AG09319 (cell line): ENCODE measurements at regions not wholly inside any gene's neighbourhood (a gene's known extent, or its start where the extent isn't known, plus 50 kb on each side); places are given as distances from the start of the nearest gene placed in this dataset.

Source experiments
- DNase-seq: peaks from one replicate; pipeline ENCODE4 v3.0.0-alpha.2; 2010; ENCODE audit warnings: low read depth; ENCODE audit errors: extremely low read depth
- CTCF ChIP-seq: IDR thresholded peaks from 2 replicates; pipeline ENCODE4 v1.5.1; 2011; ENCODE audit warnings: low read depth, mild to moderate bottlenecking, inconsistent platforms, low read length, moderate library complexity

GRCh38 chr10:22875581-22875980 is 52.3 kb upstream of the ARMC3 start:
- no peak for DNase-seq
- no peak for TF ChIP-seq CTCF

- DNase-seq, result no peak
- no peak for TF ChIP-seq CTCF
Measured at GRCh38 chr10:22874189-22874854, 53.5 kb upstream of the ARMC3 start.

DNA sequence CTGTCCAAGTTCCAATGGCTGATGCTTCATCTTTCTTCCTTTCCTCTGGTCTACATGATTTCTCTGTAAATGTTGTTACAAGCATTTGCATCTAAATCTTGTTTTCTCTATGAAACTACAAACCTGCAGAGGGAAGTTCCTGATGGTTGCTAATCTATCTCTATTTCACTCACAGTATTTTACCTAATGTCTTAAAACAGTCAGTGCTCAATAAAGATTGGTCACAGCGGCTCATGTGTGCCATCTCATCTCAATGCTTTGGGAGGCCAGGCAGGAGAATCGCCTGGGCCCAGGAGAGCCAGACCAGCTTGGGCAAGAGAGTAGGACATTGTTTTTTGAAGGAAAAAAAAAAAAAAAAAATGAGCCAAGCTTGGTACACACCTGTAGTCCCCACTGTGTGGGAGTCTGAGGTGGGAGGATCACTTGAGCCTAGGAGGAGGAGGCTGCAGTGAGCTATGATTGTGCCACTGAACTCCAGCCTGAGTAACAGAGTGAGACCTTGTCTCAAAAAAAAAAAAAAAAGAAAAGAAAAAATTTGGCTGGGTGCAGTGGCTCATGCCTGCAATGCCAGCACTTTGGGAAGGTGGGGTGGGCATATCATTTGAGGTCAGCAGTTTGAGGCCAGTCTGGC is 71.3 kb upstream of the ARMC3 start:
- no peak for DNase-seq
- no peak for TF ChIP-seq CTCF

DNA sequence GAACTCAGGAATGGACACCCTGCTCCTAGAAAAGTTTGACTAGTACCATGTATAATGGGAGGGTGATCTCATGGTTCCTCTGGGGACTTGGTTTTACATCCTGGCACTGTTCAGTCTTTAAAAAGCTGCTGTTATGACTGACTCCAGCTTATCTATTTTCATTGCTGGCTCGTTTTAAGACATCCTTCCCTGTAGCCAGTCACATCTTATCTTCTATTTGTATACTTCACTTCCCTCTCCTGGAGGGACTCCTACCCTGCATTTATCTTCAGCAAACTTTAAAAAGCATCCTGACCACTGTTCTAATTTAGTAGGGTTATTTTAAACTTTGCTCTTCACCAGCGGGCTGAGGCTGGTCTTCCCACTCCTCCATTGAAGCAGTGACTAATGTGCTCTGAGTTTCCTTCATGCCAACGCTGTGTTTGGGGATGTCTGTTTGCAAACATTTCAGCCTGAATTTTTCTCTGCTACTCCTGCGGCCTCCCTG is 72.9 kb upstream of the ARMC3 start:
- no peak for TF ChIP-seq CTCF
- DNase-seq, result no peak

DNA sequence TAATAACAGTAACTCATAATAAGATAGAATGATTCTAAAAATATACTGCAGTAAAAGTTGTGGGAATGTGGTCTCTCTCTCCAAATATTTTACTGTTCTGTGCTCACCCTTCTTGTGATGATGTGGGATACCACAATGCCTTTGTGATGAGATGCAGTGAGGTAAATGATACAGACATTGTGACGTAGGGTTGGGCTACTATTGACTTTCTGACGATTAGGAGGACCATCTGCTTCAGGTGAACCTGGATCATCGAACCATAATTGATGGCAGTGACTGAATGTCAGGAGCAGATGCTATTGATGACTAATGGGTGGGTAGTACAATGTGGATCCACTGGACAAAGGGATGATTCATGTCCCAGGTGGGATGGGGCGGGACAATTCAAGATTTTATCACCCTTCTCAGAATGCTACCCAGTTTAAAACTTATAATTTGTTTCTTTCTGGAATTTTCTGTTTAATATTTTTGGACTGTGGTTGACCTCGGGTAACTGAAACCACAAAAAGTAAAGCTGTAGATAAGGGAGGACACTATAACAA is 73.9 kb upstream of the ARMC3 start:
- no peak for DNase-seq
- TF ChIP-seq CTCF, result no peak

- DNase-seq, result no peak
- TF ChIP-seq CTCF, result no peak
Measured at GRCh38 chr10:22852712-22853353, 75.0 kb upstream of the ARMC3 start.

GRCh38 chr10:22851865-22852239 is 76.0 kb upstream of the ARMC3 start:
- TF ChIP-seq CTCF, result no peak
- DNase-seq, result no peak
